ENCODE measurements at regions not wholly inside any gene's neighbourhood (a gene's known extent, or its start where the extent isn't known, plus 50 kb on each side); places are given as distances from the start of the nearest gene placed in this dataset.

GRCh38 chr15:95605098-95605497, 725.4 kb upstream of the NR2F2 start:
- ATAC-seq (ENCODE audit: low read depth), result no peak
- H3K9me3 Mint-ChIP-seq, result no peaks in the 10 kb centered on the region
- no peak for DNase-seq
- POLR2A ChIA-PET, result no interaction called here
- no peaks in the 10 kb centered on the region for H3K36me3 Mint-ChIP-seq
- H3K27ac Mint-ChIP-seq, result no peak overlapping the region
- peaks cover 4% of the 10 kb centered on the region for H3K27me3 Mint-ChIP-seq
- H3K4me3 Mint-ChIP-seq, result no peak overlapping the region
- H3K4me1 Mint-ChIP-seq, result no peaks in the 10 kb centered on the region

DNA sequence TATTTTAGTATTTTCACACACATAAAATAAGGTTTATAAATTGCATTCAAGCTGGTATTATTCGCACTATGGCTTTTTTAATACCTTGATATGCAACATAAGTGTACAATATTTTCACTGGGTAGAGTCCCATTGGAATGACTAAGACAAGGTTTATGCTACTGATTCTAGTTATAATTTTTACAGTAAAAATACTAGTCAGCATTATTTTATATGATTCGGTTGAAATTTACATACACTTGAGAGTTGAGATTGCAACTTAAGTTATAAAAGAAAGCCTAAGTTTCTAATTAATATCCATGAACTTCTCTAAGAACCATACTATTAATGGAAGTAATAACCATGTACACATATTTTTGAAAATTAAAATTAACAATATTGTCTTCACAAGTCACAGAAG, 723.9 kb upstream of the NR2F2 start:
- Mint-ChIP-seq H3K4me1 (no peaks in the 10 kb centered on the region), H3K27me3 (peaks cover 7% of the 10 kb centered on the region), H3K9me3 (no peaks in the 10 kb centered on the region), H3K4me3 (no peak overlapping the region), H3K27ac (no peak overlapping the region), H3K36me3 (no peaks in the 10 kb centered on the region)
- POLR2A ChIA-PET, result no interaction called here
- ATAC-seq (ENCODE audit: low read depth), result no peak
- no peak for DNase-seq

DNA sequence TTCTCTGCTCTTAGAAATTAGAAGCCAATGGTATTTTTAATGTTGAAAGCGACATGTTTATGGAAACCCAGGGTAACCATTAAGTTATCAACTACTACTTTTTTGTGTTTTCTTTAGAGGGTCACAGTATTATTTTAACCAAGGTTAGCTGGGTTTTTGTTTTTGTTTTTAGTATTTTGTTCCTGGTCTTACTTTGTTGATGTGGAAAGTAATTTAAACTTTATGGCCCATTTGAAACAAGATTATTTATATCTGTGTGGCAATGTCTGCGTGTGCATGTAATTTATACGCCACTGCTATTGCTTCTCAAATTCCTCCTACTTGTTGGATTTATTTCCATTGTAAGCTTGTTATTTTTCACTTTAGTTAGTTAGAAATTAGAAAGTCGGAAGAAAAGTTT, 722.1 kb upstream of the NR2F2 start:
- Mint-ChIP-seq H3K27me3 (peaks cover 7% of the 10 kb centered on the region), H3K36me3 (no peaks in the 10 kb centered on the region), H3K4me1 (no peaks in the 10 kb centered on the region), H3K4me3 (no peak overlapping the region), H3K9me3 (no peaks in the 10 kb centered on the region), H3K27ac (no peak overlapping the region)
- POLR2A ChIA-PET, result no interaction called here
- no peak for ATAC-seq (ENCODE audit: low read depth)
- no peak for DNase-seq

DNA sequence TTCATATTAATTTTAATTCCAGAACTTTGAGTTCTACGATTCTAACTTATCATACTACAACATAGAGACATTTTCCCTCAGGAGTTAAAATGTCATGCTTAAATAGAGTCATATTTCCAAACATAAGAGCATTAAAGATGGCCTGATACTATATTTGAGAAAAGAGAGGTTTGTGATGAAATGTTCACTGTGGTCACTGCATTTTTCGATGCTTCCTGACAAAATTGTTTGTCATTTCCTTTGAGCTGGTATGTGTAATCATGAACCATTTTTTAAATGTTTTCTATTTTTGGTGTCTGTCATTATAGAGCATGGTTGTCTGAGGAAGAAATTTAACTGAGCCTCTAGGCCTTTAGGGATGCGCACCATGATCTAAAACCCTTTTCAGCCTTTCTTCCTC, 721.4 kb upstream of the NR2F2 start:
- H3K4me3 Mint-ChIP-seq, result no peak overlapping the region
- DNase-seq (no peak), ATAC-seq (ENCODE audit: low read depth) (no peak)
- H3K27ac Mint-ChIP-seq, result no peak overlapping the region
- no peaks in the 10 kb centered on the region for H3K9me3 Mint-ChIP-seq
- peaks cover 7% of the 10 kb centered on the region for H3K27me3 Mint-ChIP-seq
- POLR2A ChIA-PET, result no interaction called here
- H3K36me3 Mint-ChIP-seq, result no peaks in the 10 kb centered on the region
- no peaks in the 10 kb centered on the region for H3K4me1 Mint-ChIP-seq

DNA sequence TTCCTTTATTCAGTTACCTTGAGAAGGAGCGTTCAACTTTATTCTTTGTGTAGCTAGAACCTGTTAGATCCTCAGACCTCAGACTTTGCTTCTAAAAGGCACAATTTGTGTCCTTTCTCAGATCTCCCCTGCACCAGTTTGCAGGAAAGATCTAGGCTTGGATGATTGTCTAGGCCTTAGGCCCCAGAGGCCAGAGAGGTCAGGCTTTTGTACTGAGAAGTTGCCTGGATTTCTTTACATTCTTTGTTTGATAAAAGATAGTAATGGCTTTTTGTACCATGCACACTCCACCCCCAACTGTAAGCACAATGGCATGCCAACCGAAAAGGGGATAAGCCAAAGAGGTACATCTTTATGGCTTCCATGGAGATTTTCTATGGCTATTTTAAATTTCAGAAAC, 719.6 kb upstream of the NR2F2 start:
- Mint-ChIP-seq H3K4me3 (no peak overlapping the region), H3K27ac (no peak overlapping the region), H3K36me3 (no peaks in the 10 kb centered on the region), H3K27me3 (peaks cover 4% of the 10 kb centered on the region), H3K9me3 (no peaks in the 10 kb centered on the region), H3K4me1 (no peaks in the 10 kb centered on the region)
- ATAC-seq (ENCODE audit: low read depth) (no peak), DNase-seq (no peak)
- POLR2A ChIA-PET, result no interaction called here

- H3K27me3 Mint-ChIP-seq, result peaks cover 7% of the 10 kb centered on the region
- no peak overlapping the region for H3K27ac Mint-ChIP-seq
- no peak for DNase-seq
- POLR2A ChIA-PET, result no interaction called here
- H3K36me3 Mint-ChIP-seq, result no peaks in the 10 kb centered on the region
- H3K4me3 Mint-ChIP-seq, result no peak overlapping the region
- no peaks in the 10 kb centered on the region for H3K4me1 Mint-ChIP-seq
- no peak for ATAC-seq (ENCODE audit: low read depth)
- H3K9me3 Mint-ChIP-seq, result no peaks in the 10 kb centered on the region
Measured at GRCh38 chr15:95615436-95615835, 715.1 kb upstream of the NR2F2 start.

GRCh38 chr15:95616306-95616705, 714.2 kb upstream of the NR2F2 start:
- DNase-seq, result no peak
- H3K27ac Mint-ChIP-seq, result no peak overlapping the region
- H3K4me1 Mint-ChIP-seq, result peaks cover 7% of the 10 kb centered on the region
- H3K27me3 Mint-ChIP-seq, result peaks cover 5% of the 10 kb centered on the region
- POLR2A ChIA-PET, result no interaction called here
- H3K9me3 Mint-ChIP-seq, result peaks cover 3% of the 10 kb centered on the region
- ATAC-seq (ENCODE audit: low read depth), result no peak
- no peak overlapping the region for H3K4me3 Mint-ChIP-seq
- no peaks in the 10 kb centered on the region for H3K36me3 Mint-ChIP-seq

DNA sequence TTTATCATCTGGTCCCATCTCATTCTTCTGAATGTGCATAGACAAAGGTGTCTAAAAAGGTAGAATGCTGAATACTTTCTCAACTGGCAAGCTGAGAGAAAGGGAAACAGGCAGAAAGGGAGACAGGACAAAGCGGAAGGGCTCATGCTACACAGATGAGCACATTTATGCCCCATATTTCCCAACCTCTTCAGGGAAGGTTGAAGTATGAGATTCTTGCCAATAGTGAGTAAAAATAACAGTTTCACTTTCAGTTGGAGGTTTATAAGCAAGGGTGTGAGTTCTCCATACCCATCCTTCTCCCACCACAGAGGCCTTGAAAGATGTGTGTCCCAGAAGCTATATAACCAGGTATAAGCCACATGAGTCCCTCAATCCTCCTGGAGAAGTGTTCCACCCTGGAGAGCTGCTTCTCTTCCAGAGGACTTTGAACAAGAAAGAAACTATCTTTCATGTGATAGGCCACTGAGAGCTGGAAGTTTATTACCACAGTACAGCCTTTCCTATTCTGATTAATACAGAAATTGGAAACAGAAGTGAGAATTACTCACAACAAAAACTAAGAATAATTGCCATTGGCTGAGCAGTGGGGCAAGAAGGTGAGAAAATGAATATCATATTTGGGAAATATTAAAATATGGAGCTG, 709.4 kb upstream of the NR2F2 start:
- no peak for ATAC-seq (ENCODE audit: low read depth)
- H3K36me3 Mint-ChIP-seq, result no peaks in the 10 kb centered on the region
- H3K4me1 Mint-ChIP-seq, result peaks cover 8% of the 10 kb centered on the region
- POLR2A ChIA-PET, result interaction anchor here (0.6 kb wide), 1 partner anchor 17 kb away, joined by 3 read pairs; no protein-coding TSS in a partner anchor
- peak overlapping the region; percentile 38 for H3K4me3 Mint-ChIP-seq
- H3K9me3 Mint-ChIP-seq, result peaks cover 9% of the 10 kb centered on the region
- H3K27ac Mint-ChIP-seq, result peak overlapping the region; percentile 43
- DNase-seq, result no peak
- H3K27me3 Mint-ChIP-seq, result peaks cover 7% of the 10 kb centered on the region

DNA sequence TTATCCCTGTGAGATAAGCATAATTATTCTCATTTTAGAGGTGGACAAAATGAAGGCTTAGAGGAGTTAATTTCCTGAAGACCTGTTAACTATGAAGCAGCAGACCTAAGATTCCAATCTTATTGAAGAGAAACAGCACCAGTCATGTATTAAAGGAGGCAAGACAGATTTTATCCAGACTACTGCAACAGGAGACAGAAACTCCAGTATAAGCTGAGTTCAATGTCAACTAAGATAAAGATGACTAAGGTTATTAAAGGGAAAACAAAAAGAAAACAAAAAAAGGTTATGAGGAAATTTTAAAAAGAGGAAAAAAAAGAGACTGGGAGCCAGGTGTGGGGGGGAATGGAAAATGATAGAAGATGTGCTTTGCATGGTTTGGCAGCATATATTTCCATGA, 707.7 kb upstream of the NR2F2 start:
- Mint-ChIP-seq H3K4me1 (peaks cover 8% of the 10 kb centered on the region), H3K27ac (no peak overlapping the region), H3K27me3 (peaks cover 6% of the 10 kb centered on the region), H3K36me3 (no peaks in the 10 kb centered on the region), H3K4me3 (no peak overlapping the region), H3K9me3 (peaks cover 9% of the 10 kb centered on the region)
- ATAC-seq (ENCODE audit: low read depth) (no peak), DNase-seq (no peak)
- POLR2A ChIA-PET, result no interaction called here

DNA sequence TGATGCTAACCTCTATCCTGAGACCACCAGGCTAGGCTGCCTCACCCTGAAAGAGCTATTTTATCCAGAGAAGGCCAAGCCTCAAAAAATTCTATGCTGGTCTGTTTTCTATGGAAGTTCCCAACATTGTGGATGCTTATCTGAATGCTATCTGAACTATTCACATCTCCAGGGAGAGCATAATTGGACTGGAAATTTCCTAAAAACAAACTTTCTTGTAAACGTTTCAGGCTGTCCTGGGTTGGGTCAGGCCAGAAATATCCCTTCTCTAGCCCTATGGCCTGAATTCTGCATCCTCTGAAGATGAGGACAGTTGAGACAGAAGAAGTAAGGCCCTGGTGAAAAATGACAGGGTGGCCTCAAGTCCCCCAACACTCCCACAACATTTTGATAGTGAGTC, 706.4 kb upstream of the NR2F2 start:
- Mint-ChIP-seq H3K4me1 (peaks cover 8% of the 10 kb centered on the region), H3K9me3 (peaks cover 9% of the 10 kb centered on the region), H3K27ac (no peak overlapping the region), H3K27me3 (peaks cover 6% of the 10 kb centered on the region), H3K36me3 (no peaks in the 10 kb centered on the region), H3K4me3 (no peak overlapping the region)
- no peak for DNase-seq
- POLR2A ChIA-PET, result no interaction called here
- no peak for ATAC-seq (ENCODE audit: low read depth)

DNA sequence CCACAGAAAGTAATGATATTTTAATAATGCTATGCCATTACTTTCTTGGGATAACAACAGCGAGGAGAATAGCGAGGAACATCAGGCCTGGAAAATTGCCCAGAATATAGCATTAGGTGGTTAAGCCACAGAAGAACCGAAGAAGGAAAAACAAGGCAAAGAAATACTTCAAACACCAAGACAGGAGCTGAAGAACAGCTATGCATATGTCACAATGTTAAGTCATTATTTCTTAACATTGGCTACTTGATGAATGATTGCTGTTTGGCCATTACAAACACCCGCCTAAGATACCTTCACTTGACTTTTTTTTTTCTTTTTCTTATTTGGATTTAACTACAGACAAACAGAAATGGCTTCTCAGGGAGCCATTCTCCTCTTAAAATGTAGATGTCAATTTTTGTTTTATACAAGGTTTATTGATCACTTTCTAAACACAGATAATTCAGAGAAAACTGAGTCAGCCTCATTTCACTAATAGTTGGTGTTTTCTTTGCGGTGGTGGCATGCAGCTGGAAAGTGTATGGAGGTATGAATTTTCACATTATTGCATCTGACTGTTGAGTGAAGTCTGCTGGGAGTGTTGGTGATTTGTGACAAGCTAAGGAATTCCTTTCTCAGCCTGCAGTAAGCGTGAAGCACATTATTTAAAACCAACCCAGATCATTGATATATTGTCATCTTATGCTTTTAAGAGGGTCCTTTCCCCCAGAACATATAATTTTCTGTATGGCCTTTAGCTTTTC, 705.7 kb upstream of the NR2F2 start:
- POLR2A ChIA-PET, result no interaction called here
- no peak overlapping the region for H3K27ac Mint-ChIP-seq
- peaks cover 10% of the 10 kb centered on the region for H3K27me3 Mint-ChIP-seq
- no peak for ATAC-seq (ENCODE audit: low read depth)
- DNase-seq, result no peak
- H3K4me1 Mint-ChIP-seq, result peaks cover 8% of the 10 kb centered on the region
- no peak overlapping the region for H3K4me3 Mint-ChIP-seq
- peaks cover 9% of the 10 kb centered on the region for H3K9me3 Mint-ChIP-seq
- H3K36me3 Mint-ChIP-seq, result no peaks in the 10 kb centered on the region

DNA sequence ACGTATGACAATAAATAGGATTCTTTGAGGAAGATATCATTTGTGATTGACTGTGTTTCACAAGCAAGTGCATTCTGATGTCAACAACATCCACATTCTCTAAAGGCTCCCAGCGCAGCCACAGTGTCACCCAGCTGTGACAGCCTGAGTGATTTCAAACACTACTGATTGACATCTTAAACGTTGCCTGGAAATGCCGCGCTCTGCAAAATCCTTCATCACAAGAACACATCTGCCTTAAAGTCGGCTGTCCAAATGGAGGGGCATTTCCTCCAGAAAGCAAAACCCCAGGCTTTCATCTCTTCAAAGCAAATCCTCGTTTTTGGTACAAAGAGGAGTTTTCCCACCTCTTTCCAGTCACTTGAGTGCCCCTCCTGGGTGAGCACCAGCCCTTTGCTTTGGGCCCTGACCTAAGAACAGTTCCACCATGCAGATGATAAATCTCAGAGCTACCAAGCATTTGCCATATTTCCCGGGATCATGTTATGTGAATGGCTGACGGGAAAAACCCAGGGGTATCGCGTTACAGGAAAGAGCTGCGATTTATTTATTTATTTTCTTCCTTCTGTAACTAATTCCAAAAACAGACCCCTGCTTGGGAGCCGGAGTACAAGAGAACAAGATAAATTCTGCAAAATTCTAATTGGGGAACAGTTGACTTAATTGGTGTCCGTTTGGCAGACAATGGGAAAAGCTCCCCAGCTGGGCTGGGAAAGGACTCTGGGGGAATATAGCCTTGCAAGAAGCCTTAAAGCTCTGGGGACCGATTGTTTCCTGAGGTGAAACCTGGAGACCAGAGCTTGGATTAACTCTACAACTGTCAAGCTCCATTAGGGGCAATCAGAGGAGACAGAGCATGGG, 703.8 kb upstream of the NR2F2 start:
- no peak for DNase-seq
- peaks cover 8% of the 10 kb centered on the region for H3K9me3 Mint-ChIP-seq
- no peak overlapping the region for H3K4me3 Mint-ChIP-seq
- POLR2A ChIA-PET, result no interaction called here
- no peak overlapping the region for H3K27ac Mint-ChIP-seq
- no peaks in the 10 kb centered on the region for H3K4me1 Mint-ChIP-seq
- H3K36me3 Mint-ChIP-seq, result no peaks in the 10 kb centered on the region
- peaks cover 10% of the 10 kb centered on the region for H3K27me3 Mint-ChIP-seq
- ATAC-seq (ENCODE audit: low read depth), result no peak

- H3K4me1 Mint-ChIP-seq, result no peaks in the 10 kb centered on the region
- H3K27me3 Mint-ChIP-seq, result peaks cover 16% of the 10 kb centered on the region
- no peak overlapping the region for H3K4me3 Mint-ChIP-seq
- no peak for ATAC-seq (ENCODE audit: low read depth)
- H3K27ac Mint-ChIP-seq, result no peak overlapping the region
- H3K36me3 Mint-ChIP-seq, result no peaks in the 10 kb centered on the region
- POLR2A ChIA-PET, result no interaction called here
- H3K9me3 Mint-ChIP-seq, result peaks cover 1% of the 10 kb centered on the region
- no peak for DNase-seq
Measured at GRCh38 chr15:95629503-95630168, 700.9 kb upstream of the NR2F2 start.
